NCI-H446 treated with DMSO at 0.1 percent for 48 hours (cell line): ENCODE measurements at regions not wholly inside any gene's neighbourhood (a gene's known extent, or its start where the extent isn't known, plus 50 kb on each side); places are given as distances from the start of the nearest gene placed in this dataset.
"Not testable (repeated sequence)": the region's sequence is repeated elsewhere in the genome, so short reads cannot be mapped to it uniquely, and the experiment has no call there.

Experiments used
- DNase-seq: peaks from one replicate; lab custom pipeline; 2025; lab: John Stamatoyannopoulos, UW

DNA sequence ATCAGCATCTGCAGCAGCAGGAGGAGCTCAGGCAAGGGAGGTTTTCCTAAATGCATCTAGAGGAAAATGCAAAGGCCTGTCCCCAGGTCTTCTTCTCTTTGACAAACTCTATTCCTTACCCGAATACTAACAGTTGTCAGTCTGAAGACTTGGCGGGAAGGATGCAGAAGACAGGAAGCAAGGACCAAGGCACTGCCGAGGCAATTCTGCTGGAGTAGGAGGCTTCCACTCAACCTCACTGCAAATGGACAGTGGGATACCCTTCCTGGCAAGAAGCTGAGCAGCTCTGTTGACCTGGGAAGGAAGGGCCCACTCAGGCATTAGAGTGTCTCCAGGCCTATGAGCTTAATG lies 373.0 kb downstream of the CCSER2 start:
- no peak for DNase-seq

DNA sequence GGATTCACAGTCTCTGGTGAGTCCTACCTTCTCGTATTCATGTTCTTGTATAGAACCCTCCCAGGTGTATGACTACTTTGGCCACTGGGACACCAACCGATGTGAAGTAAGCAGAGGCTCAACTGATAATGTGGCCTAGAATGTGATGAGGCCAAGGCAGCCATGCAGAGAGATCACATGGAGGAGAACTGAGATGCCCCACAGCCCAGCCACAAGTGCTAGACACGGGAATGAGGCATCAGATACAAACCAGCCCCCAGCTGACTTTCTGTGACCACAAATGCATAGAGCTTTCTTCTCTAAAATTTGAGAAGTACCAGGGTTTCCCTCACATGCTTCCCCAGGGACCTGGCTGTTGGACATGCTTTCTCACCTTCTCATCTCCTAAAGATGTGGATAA lies 375.7 kb downstream of the CCSER2 start:
- no peak for DNase-seq

- no peak for DNase-seq
Observed at GRCh38 chr10:84706431-84706830, 378.0 kb downstream of the CCSER2 start.

DNA sequence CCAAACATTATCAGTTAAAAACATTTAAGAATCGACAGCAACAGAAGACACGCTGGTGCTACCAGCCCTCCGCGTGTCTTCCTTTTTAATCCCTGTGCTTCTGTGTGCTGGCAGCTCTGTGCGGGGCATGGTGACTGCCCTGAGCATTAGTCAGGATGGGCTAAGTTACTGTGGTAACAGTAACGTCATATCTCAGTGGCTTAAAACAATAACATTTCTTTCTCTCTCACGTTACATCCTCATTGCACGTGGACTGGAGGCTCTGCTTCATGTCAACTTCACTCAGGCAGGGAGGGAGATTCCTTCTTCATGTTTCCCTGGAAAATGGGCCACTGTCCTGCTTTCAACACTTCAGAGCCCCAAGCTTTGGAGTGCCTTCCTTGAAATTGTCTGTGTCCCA lies 378.5 kb downstream of the CCSER2 start:
- DNase-seq, result no peak

DNA sequence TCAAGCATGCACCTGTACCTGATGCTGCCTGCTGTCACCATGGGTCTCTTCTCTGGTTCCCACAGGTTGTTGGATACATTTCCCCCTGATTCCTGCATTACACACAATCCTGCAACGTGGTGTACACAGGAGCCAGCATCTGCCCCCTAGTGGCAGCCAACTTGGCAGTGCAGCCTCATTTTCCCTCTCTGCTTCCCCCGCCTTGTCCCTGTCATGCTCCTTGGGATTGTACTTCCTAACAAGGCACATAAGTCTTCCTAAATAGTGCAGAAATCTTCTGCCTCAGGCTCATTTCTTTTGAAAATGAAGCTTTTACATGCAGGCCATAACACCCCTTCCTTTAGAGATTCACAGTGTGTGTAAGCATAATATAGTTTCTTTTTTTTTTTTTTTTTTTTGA lies 387.5 kb downstream of the CCSER2 start:
- DNase-seq, result no peak

GRCh38 chr10:84718877-84719616 lies 390.7 kb downstream of the CCSER2 start:
- DNase-seq, result no peak

DNA sequence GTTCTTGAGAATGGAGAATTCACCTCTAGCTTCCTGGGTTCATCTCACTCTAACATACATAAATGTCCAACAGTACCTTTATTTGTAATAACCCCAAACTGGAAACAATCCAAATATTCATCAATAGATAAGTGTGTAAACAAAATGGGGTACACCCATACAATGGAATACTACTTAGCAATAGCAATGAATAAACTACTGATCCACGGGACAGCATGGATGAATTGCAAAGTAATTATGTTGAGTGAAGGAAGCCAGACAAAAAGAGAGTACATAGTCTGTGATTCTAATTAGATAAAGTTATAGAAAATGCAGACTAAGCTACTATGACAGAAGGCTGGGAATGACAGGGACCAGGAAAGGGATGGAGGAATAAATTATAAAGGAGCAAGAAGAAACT lies 391.3 kb downstream of the CCSER2 start:
- DNase-seq, result no peak

DNA sequence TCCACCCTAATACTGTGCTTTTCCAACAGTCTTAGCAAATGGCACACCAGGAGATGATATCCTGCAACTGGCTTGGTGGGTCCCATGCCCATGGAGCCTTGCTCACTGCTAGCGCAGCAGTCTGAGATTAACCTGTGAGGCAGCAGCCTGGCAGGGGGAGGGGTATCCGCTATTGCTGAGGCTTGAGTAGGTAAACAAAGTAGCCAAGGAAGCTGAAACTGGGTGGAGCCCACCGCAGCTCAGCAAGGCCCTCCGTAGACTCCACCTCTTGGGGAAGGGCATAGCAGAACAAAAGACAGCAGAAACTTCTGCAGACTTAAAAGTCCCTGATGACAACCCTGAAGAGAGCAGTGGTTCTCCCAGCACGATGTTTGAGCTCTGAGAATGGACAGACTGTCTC lies 399.0 kb downstream of the CCSER2 start:
- DNase-seq, result no peak

DNA sequence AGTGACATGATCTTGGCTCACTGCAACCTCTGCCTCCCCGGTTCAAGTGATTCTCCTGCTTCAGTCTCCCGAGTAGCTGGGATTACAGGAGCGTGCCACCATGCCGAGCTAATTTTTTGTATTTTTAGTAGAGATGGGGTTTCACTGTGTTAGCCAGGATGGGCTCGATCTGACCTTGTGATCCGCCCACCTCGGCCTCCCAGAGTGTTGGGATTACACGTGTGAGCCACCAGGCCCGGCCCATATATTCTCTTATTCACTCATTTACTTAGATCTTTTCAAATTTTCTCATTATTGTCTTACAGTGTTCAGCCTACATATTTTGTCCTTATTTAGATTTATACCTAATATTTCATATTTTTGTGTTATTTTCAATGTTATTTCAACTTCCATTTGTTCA lies 410.7 kb downstream of the CCSER2 start:
- not testable (repeated sequence) for DNase-seq

DNA sequence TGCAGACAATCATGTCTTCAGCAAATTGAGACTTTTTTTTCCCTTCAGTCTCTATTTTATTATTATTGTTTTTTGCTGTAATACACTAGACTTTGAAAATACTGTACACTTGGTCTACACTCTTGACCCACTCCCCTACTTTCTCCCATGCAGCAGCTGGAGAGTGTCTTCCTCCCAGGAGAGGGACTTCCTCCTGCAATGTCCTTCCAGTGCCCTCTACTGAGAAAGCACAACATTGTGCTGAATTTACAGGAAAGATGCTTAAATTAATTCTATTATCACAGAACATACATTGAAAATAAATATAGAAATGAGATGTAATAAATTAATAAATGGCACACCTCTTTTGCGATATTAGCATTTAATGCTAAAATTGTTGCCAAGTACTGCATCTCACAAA lies 411.3 kb downstream of the CCSER2 start:
- DNase-seq, result no peak

- no peak for DNase-seq
Observed at GRCh38 chr10:84743483-84743882, 415.1 kb downstream of the CCSER2 start.

DNA sequence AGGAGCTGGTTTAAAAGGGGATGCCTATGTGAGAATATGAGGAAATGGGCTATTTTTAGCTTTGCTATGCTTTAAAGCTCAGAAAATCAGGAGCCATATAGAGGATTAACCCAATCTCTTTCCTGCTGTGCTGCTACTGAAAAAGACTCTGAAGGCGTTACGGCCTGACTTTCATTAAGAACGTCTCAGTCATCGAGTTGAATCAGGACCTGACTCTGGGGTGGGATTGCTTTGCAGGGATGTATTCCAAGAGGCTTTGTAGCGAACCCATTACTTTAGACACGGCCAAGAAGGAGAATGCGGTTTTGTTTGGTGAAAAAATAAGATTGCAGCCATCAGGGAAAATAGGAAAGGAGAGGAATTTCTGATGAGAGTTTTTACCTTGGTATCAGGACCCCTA lies 426.9 kb downstream of the CCSER2 start:
- DNase-seq, result no peak

- DNase-seq, result not testable (repeated sequence)
Observed at GRCh38 chr10:84756653-84757052, 428.3 kb downstream of the CCSER2 start.

DNA sequence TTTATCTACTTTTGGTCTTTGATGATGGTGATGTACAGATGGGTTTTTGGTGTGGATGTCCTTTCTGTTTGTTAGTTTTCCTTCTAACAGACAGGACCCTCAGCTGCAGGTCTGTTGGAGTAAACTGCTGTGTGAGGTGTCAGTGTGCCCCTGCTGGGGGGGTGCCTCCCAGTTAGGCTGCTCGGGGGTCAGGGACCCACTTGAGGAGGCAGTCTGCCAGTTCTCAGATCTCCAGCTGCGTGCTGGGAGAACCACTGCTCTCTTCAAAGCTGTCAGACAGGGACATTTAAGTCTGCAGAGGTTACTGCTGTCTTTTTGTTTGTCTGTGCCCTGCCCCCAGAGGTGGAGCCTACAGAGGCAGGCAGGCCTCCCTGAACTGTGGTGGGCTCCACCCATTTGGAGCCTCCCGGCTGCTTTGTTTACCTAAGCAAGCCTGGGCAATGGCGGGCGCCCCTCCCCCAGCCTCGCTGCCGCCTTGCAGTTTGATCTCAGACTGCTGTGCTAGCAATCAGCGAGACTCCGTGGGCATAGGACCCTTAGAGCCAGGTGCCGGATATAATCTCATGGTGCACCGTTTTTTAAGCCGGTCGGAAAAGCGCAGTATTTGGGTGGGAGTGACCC lies 433.7 kb downstream of the CCSER2 start:
- not testable (repeated sequence) for DNase-seq

DNA sequence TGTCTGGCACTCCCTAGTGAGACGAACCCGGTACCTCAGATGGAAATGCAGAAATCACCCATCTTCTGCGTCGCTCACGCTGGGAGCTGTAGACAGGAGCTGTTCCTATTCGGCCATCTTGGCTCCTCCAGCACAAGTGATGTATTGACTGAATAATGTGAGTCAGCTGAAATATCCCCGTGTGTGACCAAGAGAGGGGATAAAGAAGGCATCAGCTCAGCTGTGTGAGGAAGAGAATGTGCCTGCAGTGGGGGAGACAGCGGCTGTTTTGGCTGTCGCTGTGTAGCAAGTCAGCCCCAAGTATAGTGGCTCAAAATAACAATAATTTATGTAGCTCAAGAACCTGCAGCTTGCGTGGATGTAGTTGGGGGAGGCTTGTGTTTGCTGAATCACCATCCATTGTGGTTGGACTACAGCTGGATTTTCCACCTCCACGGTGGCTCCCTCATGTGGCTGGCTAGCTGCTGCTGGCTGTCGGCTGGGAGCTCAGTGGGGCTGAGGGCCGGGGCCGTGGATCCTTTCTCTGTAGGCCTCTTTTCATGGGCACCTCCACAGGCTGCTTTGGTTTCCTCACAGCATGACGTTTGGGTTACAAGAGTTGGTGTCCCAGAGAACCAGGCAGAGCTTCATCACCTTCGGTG lies 434.5 kb downstream of the CCSER2 start:
- no peak for DNase-seq

GRCh38 chr10:84763965-84764364 lies 435.6 kb downstream of the CCSER2 start:
- DNase-seq, result no peak

DNA sequence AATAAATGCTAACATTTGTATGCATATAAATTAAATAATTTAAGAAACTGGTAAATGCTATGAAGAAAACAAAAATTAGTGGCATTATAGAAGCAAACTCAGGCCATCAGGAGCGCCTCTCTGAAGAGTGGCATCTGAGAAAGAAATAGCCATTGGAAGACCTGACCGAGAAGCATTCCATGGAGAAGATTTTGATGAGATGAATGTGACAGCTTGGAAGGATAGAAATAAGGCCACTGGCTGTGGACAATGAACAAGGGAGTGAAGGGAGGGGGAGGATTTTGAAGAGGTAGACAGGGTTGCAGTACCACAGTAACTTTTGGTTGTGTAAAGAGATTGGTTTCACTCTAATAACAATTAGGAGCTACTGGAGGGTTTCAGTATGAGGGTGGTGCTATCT lies 436.7 kb downstream of the CCSER2 start:
- DNase-seq, result no peak

GRCh38 chr10:84765656-84766055 lies 437.3 kb downstream of the CCSER2 start:
- DNase-seq, result no peak

DNA sequence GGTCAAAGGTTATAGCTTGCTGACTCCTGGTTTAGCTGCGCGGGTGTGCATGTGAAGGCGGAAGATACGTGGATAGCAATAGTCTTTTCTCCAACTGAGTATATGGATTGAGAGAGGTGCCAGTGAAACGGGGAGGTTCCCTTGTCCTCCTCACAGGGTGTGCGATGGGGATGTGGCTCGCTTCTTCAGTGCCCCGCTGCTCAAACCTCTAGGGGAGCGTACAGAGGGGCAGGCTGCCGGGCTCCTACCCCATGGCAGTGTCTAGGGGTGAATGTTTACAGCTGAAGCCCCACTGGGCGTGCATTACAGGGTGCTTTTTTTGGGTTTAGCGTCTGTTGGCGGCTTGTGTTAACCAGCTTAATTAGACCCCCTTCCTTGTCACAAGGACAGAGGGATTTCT lies 438.5 kb downstream of the CCSER2 start:
- DNase-seq, result no peak

- DNase-seq, result no peak
Observed at GRCh38 chr10:84768132-84768531, 439.7 kb downstream of the CCSER2 start.

- no peak for DNase-seq
Observed at GRCh38 chr10:84770824-84771223, 442.4 kb downstream of the CCSER2 start.

DNA sequence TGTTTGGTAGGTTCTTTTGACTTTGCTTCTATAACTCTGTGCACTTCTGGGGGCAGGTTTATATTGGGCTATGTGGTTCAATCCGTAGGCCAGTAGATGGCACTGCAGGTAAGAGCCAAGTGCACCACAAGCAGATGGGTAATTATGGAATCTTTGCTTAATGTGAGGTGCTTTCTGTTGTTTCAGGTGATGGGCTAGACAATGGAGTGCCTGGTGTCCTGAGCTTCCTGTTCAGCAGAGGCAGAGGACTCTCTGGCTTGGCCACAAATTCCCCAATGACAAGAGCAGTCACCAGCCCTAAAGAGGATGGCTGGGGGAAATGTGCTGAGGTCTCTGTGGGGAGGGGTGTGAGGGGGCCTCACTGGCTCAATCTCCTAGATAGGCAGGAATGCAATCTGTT lies 455.0 kb downstream of the CCSER2 start:
- DNase-seq, result peak; percentile 2

GRCh38 chr10:84783909-84784308 lies 455.5 kb downstream of the CCSER2 start:
- no peak for DNase-seq

GRCh38 chr10:84784749-84785148 lies 456.4 kb downstream of the CCSER2 start:
- DNase-seq, result no peak
